H9 (cell line): ENCODE measurements at regions not wholly inside any gene's neighbourhood (a gene's known extent, or its start where the extent isn't known, plus 50 kb on each side); places are given as distances from the start of the nearest gene placed in this dataset.

Experiments used
- DNase-seq: peaks from one replicate; pipeline ENCODE4 v3.0.0-alpha.2; 2017
- H2AFZ ChIP-seq: one replicate; pipeline ENCODE4 v1.6.1; 2013; ENCODE audit warnings: mild to moderate bottlenecking, low read length, control low read depth, moderate library complexity
- H2AK5ac ChIP-seq: 2 replicates; pipeline ENCODE4 v1.6.1; 2013; ENCODE audit warnings: low read length, control low read depth, mixed read lengths; ENCODE audit not compliant: insufficient read length
- H2BK120ac ChIP-seq: one replicate; pipeline ENCODE4 v1.6.1; 2013; ENCODE audit warnings: low read depth, mild to moderate bottlenecking, low read length, control low read depth, inconsistent platforms; ENCODE audit not compliant: poor library complexity, severe bottlenecking
- H2BK12ac ChIP-seq: 2 replicates; pipeline ENCODE4 v1.6.1; 2013; ENCODE audit warnings: low read length, control low read depth, mixed read lengths, low read depth; ENCODE audit not compliant: insufficient read length
- H2BK15ac ChIP-seq: 2 replicates; pipeline ENCODE4 v1.6.1; 2013; ENCODE audit warnings: low read depth, low read length, control low read depth
- H2BK20ac ChIP-seq: one replicate; pipeline ENCODE4 v1.6.1; 2013; ENCODE audit warnings: low read depth, mild to moderate bottlenecking, low read length, control low read depth, inconsistent platforms; ENCODE audit not compliant: poor library complexity, severe bottlenecking
- H2BK5ac ChIP-seq: 2 replicates; pipeline ENCODE4 v1.6.1; 2013; ENCODE audit warnings: low read length, control low read depth, mixed read lengths; ENCODE audit not compliant: insufficient read length
- H3K14ac ChIP-seq: 2 replicates; pipeline ENCODE4 v1.6.1; 2013; ENCODE audit warnings: low read length, control low read depth; ENCODE audit not compliant: insufficient read depth
- H3K18ac ChIP-seq: 2 replicates; pipeline ENCODE4 v1.6.1; 2013; ENCODE audit warnings: low read depth, mild to moderate bottlenecking, mixed read lengths, low read length, control low read depth; ENCODE audit not compliant: insufficient read length
- H3K23ac ChIP-seq: 2 replicates; pipeline ENCODE4 v1.6.1; 2013; ENCODE audit warnings: low read length, control low read depth, mixed read lengths, low read depth; ENCODE audit not compliant: insufficient read length
- H3K23me2 ChIP-seq: 2 replicates; pipeline ENCODE4 v1.6.1; 2013; ENCODE audit warnings: low read depth, mild to moderate bottlenecking, mixed read lengths, low read length, control low read depth; ENCODE audit not compliant: insufficient read length, poor library complexity, severe bottlenecking
- H3K27ac ChIP-seq: 2 replicates; pipeline ENCODE4 v1.5.1; 2013; ENCODE audit warnings: low read length, control low read depth, mixed read lengths, low read depth; ENCODE audit not compliant: insufficient read length
- H3K27me3 ChIP-seq: 2 replicates; pipeline ENCODE4 v1.6.1; 2013; ENCODE audit warnings: low read length, control low read depth, inconsistent platforms; ENCODE audit not compliant: insufficient read depth
- H3K4ac ChIP-seq: 2 replicates; pipeline ENCODE4 v1.6.1; 2013; ENCODE audit warnings: low read depth, mild to moderate bottlenecking, control low read depth, inconsistent platforms, low read length, moderate library complexity
- H3K4me1 ChIP-seq: 2 replicates; pipeline ENCODE4 v1.6.1; 2013; ENCODE audit warnings: low read length, control low read depth, inconsistent platforms; ENCODE audit not compliant: insufficient read depth
- H3K4me2 ChIP-seq: 2 replicates; pipeline ENCODE4 v1.6.1; 2013; ENCODE audit warnings: low read length, control low read depth, mixed read lengths; ENCODE audit not compliant: insufficient read length, insufficient read depth
- H3K56ac ChIP-seq: 2 replicates; pipeline ENCODE4 v1.6.1; 2013; ENCODE audit warnings: low read depth, mild to moderate bottlenecking, mixed read lengths, low read length, control low read depth; ENCODE audit not compliant: insufficient read length
- H3K79me1 ChIP-seq: 2 replicates; pipeline ENCODE4 v1.6.1; 2013; ENCODE audit warnings: low read depth, mild to moderate bottlenecking, moderate library complexity, low read length, control low read depth, inconsistent platforms; ENCODE audit not compliant: insufficient read depth, poor library complexity, severe bottlenecking
- H3K79me2 ChIP-seq: 2 replicates; pipeline ENCODE4 v1.6.1; 2013; ENCODE audit warnings: low read length, control low read depth, inconsistent platforms; ENCODE audit not compliant: insufficient read depth
- H3K9ac ChIP-seq: 2 replicates; pipeline ENCODE4 v1.6.1; 2013; ENCODE audit warnings: low read length, control low read depth, mixed read lengths; ENCODE audit not compliant: insufficient read length; ENCODE audit errors: extremely low read depth
- H3K9me3 ChIP-seq: one replicate; pipeline ENCODE4 v1.6.1; 2013; ENCODE audit warnings: low read depth, low read length, inconsistent platforms; ENCODE audit not compliant: control insufficient read depth
- H3T11ph ChIP-seq: one replicate; pipeline ENCODE4 v1.6.1; 2013; ENCODE audit warnings: mild to moderate bottlenecking, low read length, control low read depth, inconsistent platforms
- H4K20me1 ChIP-seq: one replicate; pipeline ENCODE4 v1.6.1; 2013; ENCODE audit not compliant: control insufficient read depth, insufficient read length, insufficient read depth
- H4K5ac ChIP-seq: 2 replicates; pipeline ENCODE4 v1.6.1; 2013; ENCODE audit warnings: low read depth, mild to moderate bottlenecking, mixed read lengths, low read length, control low read depth; ENCODE audit not compliant: insufficient read length
- H4K8ac ChIP-seq: replicated peaks from 2 replicates; pipeline ENCODE4 v1.6.1; 2013; ENCODE audit warnings: low read length, control low read depth, mixed read lengths, low read depth; ENCODE audit not compliant: insufficient read length
- H4K91ac ChIP-seq: 2 replicates; pipeline ENCODE4 v1.6.1; 2013; ENCODE audit warnings: low read depth, mild to moderate bottlenecking, moderate library complexity, mixed read lengths, low read length, control low read depth; ENCODE audit not compliant: insufficient read length
- H3K27ac Mint-ChIP-seq, 3 experiments: 2 replicates in 2 of 3; 3 replicates in 1 of 3; pipeline ENCODE4 v1.8.0; 2020 to 2021; ENCODE audit warnings: mixed read lengths in 3 of 3, mild to moderate bottlenecking in 1 of 3, moderate library complexity in 1 of 3
- H3K27me3 Mint-ChIP-seq: 2 replicates; pipeline ENCODE4 v1.8.0; 2021; ENCODE audit warnings: low read depth, mild to moderate bottlenecking, moderate library complexity, mixed read lengths
- H3K36me3 Mint-ChIP-seq, 3 experiments: 2 replicates in 2 of 3; 3 replicates in 1 of 3; pipeline ENCODE4 v1.8.0; 2020 to 2021; ENCODE audit warnings: low read depth in 3 of 3, mixed read lengths in 3 of 3; ENCODE audit not compliant: insufficient read depth in 1 of 3
- H3K4me1 Mint-ChIP-seq, 2 experiments: 2 replicates each; pipeline ENCODE4 v1.8.0; 2020; ENCODE audit warnings: mixed read lengths in 2 of 2
- H3K4me3 Mint-ChIP-seq, 2 experiments: 2 replicates in 1 of 2; 3 replicates in 1 of 2; pipeline ENCODE4 v1.8.0; 2020 to 2021; ENCODE audit warnings: mild to moderate bottlenecking in 2 of 2, mixed read lengths in 2 of 2, moderate library complexity in 1 of 2
- H3K9me3 Mint-ChIP-seq, 2 experiments: 2 replicates in 1 of 2; 3 replicates in 1 of 2; pipeline ENCODE4 v1.8.0; 2020; ENCODE audit warnings: mild to moderate bottlenecking in 2 of 2, mixed read lengths in 2 of 2, moderate library complexity in 1 of 2
- WGBS: extraction: QIAGEN DNeasy Blood & Tissue Kit; methylation state at CpG from one replicate; pipeline ENCODE4 v1.1.7; 2013; ENCODE audit warnings: missing lambda C conversion rate, low lambda C conversion rate, mixed read lengths; ENCODE audit not compliant: insufficient read length; ENCODE audit errors: extremely low coverage; 5-methylcytosine and 5-hydroxymethylcytosine counted together
- TF ChIP-seq, protein P1 (sequence below): fragments of 200-600 bp; sonication (generic); conservative IDR thresholded peaks from 3 replicates; pipeline ENCODE4 v1.8.0; 2021; ENCODE audit warnings: antibody characterized with exemption, mild to moderate bottlenecking

DNA sequence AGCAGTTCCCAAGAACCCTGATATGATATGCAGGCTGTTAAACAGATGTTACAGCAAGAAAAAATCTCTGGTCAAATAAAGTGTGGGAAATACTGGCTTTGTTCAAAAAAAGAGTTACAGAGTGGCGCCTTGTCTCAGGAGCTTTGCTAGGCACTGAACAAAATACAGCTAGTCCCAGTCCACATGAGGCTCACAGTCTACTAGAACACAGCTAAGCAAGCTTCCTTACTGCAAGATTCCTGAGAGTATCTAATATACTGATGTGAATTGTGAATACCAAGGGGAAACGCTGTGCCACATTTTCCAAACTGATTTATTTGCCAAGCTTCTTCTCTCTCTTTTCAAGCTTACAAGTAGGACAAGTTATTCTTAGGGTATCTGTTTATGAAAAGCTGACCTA, 188.8 kb upstream of the NABP1 start:
- Histone ChIP-seq H3K79me2 (no peaks in the 10 kb centered on the region), H3K27ac (no peak overlapping the region), H3K9ac (no peak overlapping the region), H3K14ac (no peak overlapping the region), H2BK20ac (no peak overlapping the region), H4K8ac (no peak overlapping the region), H2BK5ac (no peak overlapping the region), H3K56ac (no peak overlapping the region), H3K27me3 (no peaks in the 10 kb centered on the region), H3K79me1 (no peaks in the 10 kb centered on the region), H4K20me1 (no peaks in the 10 kb centered on the region), H3K4ac (no peak overlapping the region), H3T11ph (no peak overlapping the region), H3K23ac (no peak overlapping the region), H2BK12ac (no peak overlapping the region), H4K5ac (no peak overlapping the region), H2AK5ac (no peak overlapping the region), H2AFZ (no peak overlapping the region), H3K9me3 (no peaks in the 10 kb centered on the region), H2BK120ac (no peak overlapping the region), H3K18ac (no peak overlapping the region), H3K4me1 (no peaks in the 10 kb centered on the region; the same call in 1 of the 2 replicates), H2BK15ac (no peak overlapping the region), H4K91ac (no peak overlapping the region), H3K23me2 (no peaks in the 10 kb centered on the region), H3K4me2 (no peak overlapping the region)
- no peaks in the 10 kb centered on the region for H3K27me3 Mint-ChIP-seq
- TF ChIP-seq, protein P1, sequence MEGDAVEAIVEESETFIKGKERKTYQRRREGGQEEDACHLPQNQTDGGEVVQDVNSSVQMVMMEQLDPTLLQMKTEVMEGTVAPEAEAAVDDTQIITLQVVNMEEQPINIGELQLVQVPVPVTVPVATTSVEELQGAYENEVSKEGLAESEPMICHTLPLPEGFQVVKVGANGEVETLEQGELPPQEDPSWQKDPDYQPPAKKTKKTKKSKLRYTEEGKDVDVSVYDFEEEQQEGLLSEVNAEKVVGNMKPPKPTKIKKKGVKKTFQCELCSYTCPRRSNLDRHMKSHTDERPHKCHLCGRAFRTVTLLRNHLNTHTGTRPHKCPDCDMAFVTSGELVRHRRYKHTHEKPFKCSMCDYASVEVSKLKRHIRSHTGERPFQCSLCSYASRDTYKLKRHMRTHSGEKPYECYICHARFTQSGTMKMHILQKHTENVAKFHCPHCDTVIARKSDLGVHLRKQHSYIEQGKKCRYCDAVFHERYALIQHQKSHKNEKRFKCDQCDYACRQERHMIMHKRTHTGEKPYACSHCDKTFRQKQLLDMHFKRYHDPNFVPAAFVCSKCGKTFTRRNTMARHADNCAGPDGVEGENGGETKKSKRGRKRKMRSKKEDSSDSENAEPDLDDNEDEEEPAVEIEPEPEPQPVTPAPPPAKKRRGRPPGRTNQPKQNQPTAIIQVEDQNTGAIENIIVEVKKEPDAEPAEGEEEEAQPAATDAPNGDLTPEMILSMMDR = no peak
- peaks cover 0 to 3% of the 10 kb centered on the region in 2 experiments; a peak in 1 of 4 replicates for H3K4me1 Mint-ChIP-seq
- peaks cover 0 to 4% (median 3%) of the 10 kb centered on the region in 3 experiments; a peak in 3 of 7 replicates for H3K36me3 Mint-ChIP-seq
- H3K27ac Mint-ChIP-seq = no peak overlapping the region
- no CpG with 5 or more reads among the region's 2 CpGs for WGBS
- DNase-seq = no peak
- H3K9me3 Mint-ChIP-seq = peaks cover 7 to 8% of the 10 kb centered on the region in 2 experiments; a peak in 4 of 5 replicates
- H3K4me3 Mint-ChIP-seq = no peak overlapping the region
